ENCODE measurements at regions not wholly inside any gene's neighbourhood (a gene's known extent, or its start where the extent isn't known, plus 50 kb on each side); places are given as distances from the start of the nearest gene placed in this dataset.

GRCh38 chrY:12500096-12500495 is 200.9 kb upstream of the USP9Y start:
- TF ChIP-seq CTCF (conservative IDR thresholded peaks at IDR 0.05; ENCODE audit: low read length), result no peak
- TF ChIP-seq EZH2phosphoT487 (IDR thresholded peaks at IDR 0.05; ENCODE audit: borderline replicate concordance, low read depth, low read length), result no peak
